Caco-2 (cell line): ENCODE measurements at regions not wholly inside any gene's neighbourhood (a gene's known extent, or its start where the extent isn't known, plus 50 kb on each side); places are given as distances from the start of the nearest gene placed in this dataset.

ENCODE experiments used
- BruUV-seq: library from RNA; stranded (reverse); fragments of 400-500 nt; replicated peaks from 2 replicates; lab custom pipeline; 2021; lab: Mats Ljungman, UMichigan
- CTCF ChIA-PET: fragments of 300-600 bp; sonication (Branson Sonifier 250); formaldehyde crosslinking; loops from one replicate; lab custom pipeline; 2022; ENCODE audit warnings: antibody characterized with exemption; lab: Charles Lee
- POLR2A ChIA-PET: fragments of 300-600 bp; sonication (Branson Sonifier 250); formaldehyde crosslinking; loops from one replicate; lab custom pipeline; 2022; ENCODE audit warnings: antibody characterized with exemption; lab: Charles Lee
- DNase-seq, 2 experiments: peaks; one replicate each; pipeline versions ENCODE4 v3.0.0 to v3.0.0-alpha.2; 2020 to 2022
- H3K27me3 ChIP-seq: replicated peaks from 2 replicates; pipeline ENCODE4 v1.6.0; 2011; ENCODE audit warnings: low read length; ENCODE audit not compliant: control insufficient read depth, insufficient read depth
- H3K36me3 ChIP-seq: 2 replicates; pipeline ENCODE4 v1.5.1; 2011; ENCODE audit warnings: low read length; ENCODE audit not compliant: control insufficient read depth, insufficient read depth
- H3K4me1 ChIP-seq: fragments of 250-450 bp; sonication (Bioruptor Pico); 2 replicates; pipeline ENCODE4 v1.5.1; 2020; ENCODE audit warnings: mild to moderate bottlenecking
- H3K4me3 ChIP-seq: 2 replicates; pipeline ENCODE4 v1.5.1; 2011; ENCODE audit warnings: low read depth, mild to moderate bottlenecking, control low read depth, low read length
- H3K9me3 ChIP-seq: fragments of 250-450 bp; sonication (Bioruptor Pico); 2 replicates; pipeline ENCODE4 v1.5.1; 2020; ENCODE audit warnings: mild to moderate bottlenecking, moderate library complexity
- H3K27ac Mint-ChIP-seq: one replicate; pipeline ENCODE4 v1.8.0; 2022; ENCODE audit warnings: mixed read lengths; ENCODE audit not compliant: unreplicated experiment
- H3K27me3 Mint-ChIP-seq: one replicate; pipeline ENCODE4 v1.8.0; 2022; ENCODE audit warnings: mixed read lengths; ENCODE audit not compliant: insufficient read depth, unreplicated experiment
- H3K36me3 Mint-ChIP-seq: one replicate; pipeline ENCODE4 v1.8.0; 2022; ENCODE audit warnings: mild to moderate bottlenecking, mixed read lengths; ENCODE audit not compliant: insufficient read depth, unreplicated experiment
- H3K4me1 Mint-ChIP-seq: one replicate; pipeline ENCODE4 v1.8.0; 2022; ENCODE audit warnings: low read depth, mixed read lengths; ENCODE audit not compliant: unreplicated experiment
- H3K4me3 Mint-ChIP-seq: one replicate; pipeline ENCODE4 v1.8.0; 2022; ENCODE audit warnings: mild to moderate bottlenecking, moderate library complexity, mixed read lengths; ENCODE audit not compliant: unreplicated experiment
- H3K9me3 Mint-ChIP-seq: one replicate; pipeline ENCODE4 v1.8.0; 2022; ENCODE audit warnings: mixed read lengths; ENCODE audit not compliant: unreplicated experiment
- CTCF ChIP-seq, 2 experiments: fragments of 200-600 bp in 1 of 2; IDR thresholded peaks; 1 replicate in 1 of 2; 2 replicates in 1 of 2; pipeline versions ENCODE4 v1.5.1 to v1.8.0; 2011 to 2022; ENCODE audit warnings: antibody characterized with exemption in 1 of 2, control low read depth in 1 of 2, inconsistent platforms in 1 of 2, low read depth in 1 of 2, low read length in 1 of 2, mild to moderate bottlenecking in 1 of 2, moderate library complexity in 1 of 2; ENCODE audit not compliant: insufficient read depth in 1 of 2, severe bottlenecking in 1 of 2, unreplicated experiment in 1 of 2
- intact Hi-C: fragments of 100-400 bp; cut with micrococcal nuclease; formaldehyde crosslinking; loops from one replicate; pipeline ENCODE4 v1.10.0; 2022; ENCODE audit not compliant: unreplicated experiment

- H3K9me3 ChIP-seq = no peaks in the 10 kb centered on the region
- no peak for TF ChIP-seq CTCF (IDR thresholded peaks at IDR 0.05; ENCODE audit: insufficient read depth in 1 of 2, low read depth in 1 of 2, low read length in 1 of 2, severe bottlenecking in 1 of 2, unreplicated experiment in 1 of 2)
- no peak for DNase-seq
- BruUV-seq = no TSS peak
- no peak overlapping the region for H3K4me3 ChIP-seq
- no peaks in the 10 kb centered on the region for H3K4me1 ChIP-seq
- H3K4me1 Mint-ChIP-seq = no peaks in the 10 kb centered on the region
- ChIA-PET POLR2A (no interaction called here), CTCF (interaction anchor here (0.6 kb wide), 1 partner anchor 52 kb away, joined by 7 read pairs; no protein-coding TSS in a partner anchor)
- H3K36me3 Mint-ChIP-seq = no peaks in the 10 kb centered on the region
- H3K9me3 Mint-ChIP-seq = no peaks in the 10 kb centered on the region
- no peaks in the 10 kb centered on the region for H3K27me3 ChIP-seq
- H3K4me3 Mint-ChIP-seq = no peak overlapping the region
- H3K27me3 Mint-ChIP-seq = peaks cover 3% of the 10 kb centered on the region
- intact Hi-C loops = no loop called here
- H3K27ac Mint-ChIP-seq = no peak overlapping the region
- no peaks in the 10 kb centered on the region for H3K36me3 ChIP-seq
Measured at GRCh38 chr13:104014803-104015645, 948.8 kb upstream of the SLC10A2 start.

GRCh38 chr13:104011505-104012241 is 945.5 kb upstream of the SLC10A2 start:
- no TSS peak for BruUV-seq
- intact Hi-C loops = no loop called here
- peaks cover 14% of the 10 kb centered on the region for H3K27me3 Mint-ChIP-seq
- Histone ChIP-seq H3K27me3 (no peaks in the 10 kb centered on the region), H3K4me3 (no peak overlapping the region), H3K9me3 (no peaks in the 10 kb centered on the region), H3K36me3 (no peaks in the 10 kb centered on the region), H3K4me1 (no peaks in the 10 kb centered on the region)
- CTCF ChIA-PET = no interaction called here
- no peaks in the 10 kb centered on the region for H3K9me3 Mint-ChIP-seq
- TF ChIP-seq CTCF (IDR thresholded peaks at IDR 0.05; ENCODE audit: insufficient read depth in 1 of 2, low read depth in 1 of 2, low read length in 1 of 2, severe bottlenecking in 1 of 2, unreplicated experiment in 1 of 2) = no peak
- POLR2A ChIA-PET = no interaction called here
- no peaks in the 10 kb centered on the region for H3K4me1 Mint-ChIP-seq
- H3K27ac Mint-ChIP-seq = no peak overlapping the region
- H3K36me3 Mint-ChIP-seq = no peaks in the 10 kb centered on the region
- DNase-seq = no peak
- H3K4me3 Mint-ChIP-seq = no peak overlapping the region

GRCh38 chr13:104008541-104009435 is 942.6 kb upstream of the SLC10A2 start:
- no peak for TF ChIP-seq CTCF (IDR thresholded peaks at IDR 0.05; ENCODE audit: insufficient read depth in 1 of 2, low read depth in 1 of 2, low read length in 1 of 2, severe bottlenecking in 1 of 2, unreplicated experiment in 1 of 2)
- no TSS peak for BruUV-seq
- Mint-ChIP-seq H3K27me3 (peaks cover 14% of the 10 kb centered on the region), H3K4me3 (no peak overlapping the region), H3K4me1 (no peaks in the 10 kb centered on the region), H3K36me3 (no peaks in the 10 kb centered on the region), H3K9me3 (no peaks in the 10 kb centered on the region), H3K27ac (no peak overlapping the region)
- no peak overlapping the region for H3K4me3 ChIP-seq
- ChIA-PET CTCF (no interaction called here), POLR2A (no interaction called here)
- H3K36me3 ChIP-seq = no peaks in the 10 kb centered on the region
- no peaks in the 10 kb centered on the region for H3K4me1 ChIP-seq
- no peak for DNase-seq
- H3K9me3 ChIP-seq = no peaks in the 10 kb centered on the region
- H3K27me3 ChIP-seq = no peaks in the 10 kb centered on the region
- intact Hi-C loops = no loop called here
